GM19328 (cell line): ENCODE measurements at regions not wholly inside any gene's neighbourhood (a gene's known extent, or its start where the extent isn't known, plus 50 kb on each side); places are given as distances from the start of the nearest gene placed in this dataset.

Experiments
- ATAC-seq: cut with Tn5 transposase; IDR thresholded peaks from one replicate; pipeline ENCODE4 v1.9.1; 2021; ENCODE audit warnings: mild to moderate bottlenecking, moderate library complexity; ENCODE audit not compliant: unreplicated experiment

DNA sequence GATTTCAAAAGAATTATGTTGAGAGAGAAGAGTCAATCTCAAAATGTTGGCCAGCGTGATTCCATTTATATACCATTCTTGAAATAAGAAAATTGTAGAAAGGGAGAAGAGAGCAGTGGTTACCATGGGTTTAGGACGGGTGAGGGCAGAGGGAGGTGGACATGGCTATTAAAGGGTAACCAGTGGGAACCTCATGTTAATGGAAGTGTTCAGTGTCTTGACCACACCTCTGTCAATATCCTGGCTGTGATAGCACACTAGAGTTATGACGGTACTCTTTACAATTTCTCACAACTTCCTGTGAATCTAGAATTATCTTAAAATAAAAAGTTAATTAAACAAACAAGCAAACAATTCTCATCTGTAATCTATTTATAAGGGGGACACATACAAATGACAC is 821.2 kb downstream of the VRK1 start:
- ATAC-seq = no peak

DNA sequence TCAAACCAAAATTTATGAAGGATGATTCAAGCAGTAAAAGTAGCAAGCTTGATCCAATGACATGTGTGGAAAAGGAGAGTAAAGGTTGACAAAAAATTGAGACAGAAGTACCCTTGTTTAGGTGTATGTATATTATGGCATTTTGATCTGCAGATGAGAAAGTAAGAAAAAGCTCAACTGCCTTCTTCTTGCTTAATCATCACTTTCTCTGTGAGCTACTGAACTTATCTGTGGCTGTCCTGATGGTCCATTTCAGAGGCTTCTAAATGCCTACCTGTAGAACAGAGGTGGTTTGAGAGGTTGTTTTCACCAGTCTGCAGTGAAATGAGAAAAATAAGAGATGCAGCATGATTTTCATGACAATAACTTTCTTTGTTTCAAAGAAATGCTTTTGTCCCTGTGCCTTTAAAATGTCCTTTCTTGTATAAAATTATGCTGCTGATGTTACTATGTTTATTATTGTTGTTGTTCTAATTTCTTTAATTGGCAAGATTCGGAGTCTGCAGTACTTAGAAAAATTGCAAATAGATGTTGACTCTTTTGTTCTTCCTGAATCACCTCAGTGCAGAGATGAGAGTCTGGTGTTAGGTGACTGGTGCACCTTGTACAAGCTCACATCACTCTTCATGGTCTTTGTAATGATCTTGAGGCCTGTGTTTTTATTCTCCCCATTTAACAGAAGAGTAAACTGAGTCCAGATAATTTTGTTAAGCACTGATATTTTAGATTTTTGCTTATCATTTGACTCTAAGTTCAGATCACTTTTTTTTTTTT is 821.9 kb downstream of the VRK1 start:
- no peak for ATAC-seq

DNA sequence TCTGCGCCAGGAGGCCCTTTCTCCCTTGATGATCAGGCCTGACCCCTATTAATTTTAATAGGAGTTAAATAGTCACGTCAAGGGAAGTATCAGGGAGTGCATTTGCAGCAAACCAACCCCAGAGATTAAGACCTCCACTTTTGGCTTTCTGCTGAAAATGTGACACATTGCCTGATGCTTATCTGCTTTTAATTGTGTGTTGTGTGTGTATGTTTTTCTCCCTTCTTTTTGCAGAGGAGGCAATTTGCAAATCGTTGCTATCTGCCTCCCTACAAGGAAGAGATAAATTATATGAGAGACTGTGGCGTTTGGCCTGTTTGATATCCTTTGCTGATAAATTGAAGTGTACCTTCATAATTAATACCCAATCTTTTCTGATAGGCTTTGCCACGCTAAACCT is 822.9 kb downstream of the VRK1 start:
- ATAC-seq = no peak

DNA sequence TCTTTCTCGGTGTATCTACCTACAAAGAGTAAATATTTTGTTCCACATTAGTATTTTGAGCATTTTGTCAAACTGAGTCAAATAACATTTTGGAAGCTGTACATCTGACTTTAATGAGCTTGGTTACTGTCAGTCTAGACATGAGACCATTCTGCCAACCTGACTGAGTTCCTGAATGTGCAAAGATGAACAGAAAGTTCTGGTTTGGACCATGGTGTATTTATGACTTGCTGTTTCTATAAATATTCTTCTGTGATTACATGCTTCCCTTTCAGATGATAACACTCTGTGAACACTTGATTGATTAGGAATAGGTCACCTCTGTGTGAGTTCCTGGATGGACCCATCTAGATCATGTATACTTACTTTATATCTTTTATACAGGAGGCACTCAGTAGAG is 827.8 kb downstream of the VRK1 start:
- no peak for ATAC-seq

DNA sequence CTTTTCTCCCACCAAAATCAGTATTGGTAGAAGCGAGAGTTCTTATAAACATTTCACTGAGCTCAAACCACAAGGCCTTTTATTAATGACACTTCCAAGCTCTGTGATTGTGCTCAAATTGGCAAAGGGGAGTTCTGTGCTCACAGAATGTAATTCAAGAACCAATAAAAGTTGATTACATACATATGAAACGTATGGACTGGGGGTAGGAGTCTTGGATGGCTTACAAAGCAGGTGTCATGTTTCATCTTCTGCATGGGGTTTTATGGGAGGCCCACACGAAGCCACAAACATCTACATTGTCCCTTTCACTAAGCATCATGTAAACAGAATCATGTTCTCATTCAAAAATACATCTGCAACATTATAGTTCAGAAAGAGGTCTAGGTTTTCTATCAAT is 828.3 kb downstream of the VRK1 start:
- no peak for ATAC-seq

DNA sequence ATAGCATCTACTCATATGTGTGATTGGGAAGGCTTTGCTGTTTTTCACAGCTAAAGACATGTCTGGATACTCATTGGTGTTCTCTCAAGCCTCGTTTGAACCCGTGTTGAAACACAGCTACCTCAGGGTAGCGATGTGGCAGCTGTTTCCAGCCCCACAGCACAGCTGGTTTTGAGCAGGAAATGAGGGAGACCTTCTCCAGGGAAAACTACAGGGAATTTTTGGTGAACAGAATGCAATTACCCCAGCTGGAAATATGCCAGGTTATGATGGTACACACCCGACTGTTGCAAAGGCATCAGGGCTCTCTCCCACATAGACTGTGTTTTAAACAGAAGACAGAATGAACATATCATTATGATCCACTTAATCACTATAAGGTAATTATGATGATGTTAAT is 828.9 kb downstream of the VRK1 start:
- ATAC-seq = no peak

DNA sequence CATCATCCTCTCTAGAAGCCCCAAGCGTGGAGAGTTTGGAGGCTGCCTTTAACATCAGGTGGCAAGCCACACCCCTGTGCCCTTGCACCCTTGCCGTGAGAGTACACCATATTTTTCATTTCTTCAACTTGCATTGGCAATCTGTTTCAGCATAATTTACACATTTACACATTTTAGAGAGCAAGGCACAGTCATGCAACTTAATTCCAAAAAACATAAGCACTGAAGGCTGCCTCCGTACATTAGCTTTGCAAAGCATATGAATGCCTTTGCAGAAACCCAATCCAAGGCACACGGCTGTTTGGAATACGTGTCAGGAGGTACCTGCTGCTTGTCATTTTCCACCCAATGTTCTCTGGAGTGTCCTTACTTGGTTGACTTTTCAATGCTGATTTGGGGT is 833.1 kb downstream of the VRK1 start:
- ATAC-seq = no peak

DNA sequence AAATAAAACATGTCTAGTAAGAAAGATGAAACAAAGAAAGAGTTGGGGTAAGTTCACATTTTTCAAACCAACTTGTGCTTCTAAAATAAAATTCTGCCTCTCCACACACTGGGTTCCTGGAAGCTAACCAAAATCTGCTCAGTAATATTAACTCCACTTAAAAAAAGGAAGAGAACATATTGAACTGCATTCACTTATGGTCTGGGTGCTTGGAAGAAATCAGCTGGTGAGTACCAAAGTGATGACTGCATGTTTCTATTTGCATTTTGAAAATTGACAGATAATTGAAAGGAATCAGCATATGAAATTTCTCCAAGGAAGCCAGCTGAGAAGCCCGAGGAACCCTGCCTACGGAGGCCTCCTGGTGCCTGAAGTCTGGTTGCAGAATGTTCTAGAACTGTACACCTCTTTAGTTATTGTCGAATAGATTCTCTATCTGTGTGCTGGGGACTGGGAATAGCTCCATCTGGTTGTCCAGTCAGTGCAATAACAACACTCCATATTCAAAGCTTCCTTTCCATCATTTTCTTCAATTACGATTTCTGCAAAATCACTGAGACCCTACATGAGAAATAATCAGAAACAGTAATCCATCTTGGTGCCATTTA is 836.1 kb downstream of the VRK1 start:
- no peak for ATAC-seq

DNA sequence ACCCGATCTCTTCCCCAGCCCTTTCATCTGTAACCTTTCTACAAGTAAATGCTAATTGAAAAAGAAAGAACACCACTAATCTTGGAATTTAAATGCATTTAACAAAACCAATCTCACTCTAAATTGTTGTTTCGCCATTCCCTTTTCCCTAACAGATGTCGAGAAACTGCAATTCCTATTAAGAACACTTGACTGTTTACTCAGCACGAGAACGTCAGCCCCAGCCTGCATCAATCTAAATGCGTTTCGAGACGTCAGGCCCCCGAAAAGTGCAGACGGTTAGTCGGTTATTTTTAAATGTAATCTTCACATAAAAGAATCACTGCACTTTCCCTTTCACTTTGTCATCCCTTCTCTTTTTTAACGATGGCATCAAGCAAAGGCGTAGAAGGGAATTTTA is 837.6 kb downstream of the VRK1 start:
- ATAC-seq = no peak

DNA sequence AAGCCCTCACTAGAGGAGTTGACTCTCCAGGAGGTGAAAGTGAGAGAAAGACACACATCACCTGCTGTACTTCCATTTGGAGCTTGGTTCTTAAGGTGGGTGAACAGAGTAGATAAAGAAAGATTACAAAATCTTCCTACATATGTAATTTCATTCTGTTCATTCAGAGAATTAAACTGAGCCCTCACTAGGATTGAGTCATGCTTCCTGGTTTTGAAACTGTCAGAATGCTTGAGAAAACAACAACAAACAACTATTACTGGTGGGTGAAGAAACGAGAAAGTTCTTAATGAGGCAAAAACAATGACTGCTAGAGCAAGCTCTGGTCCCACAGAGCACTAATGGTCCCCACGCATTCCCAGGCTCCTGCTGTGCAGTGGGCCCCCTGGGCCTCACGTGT is 841.7 kb downstream of the VRK1 start:
- no peak for ATAC-seq

DNA sequence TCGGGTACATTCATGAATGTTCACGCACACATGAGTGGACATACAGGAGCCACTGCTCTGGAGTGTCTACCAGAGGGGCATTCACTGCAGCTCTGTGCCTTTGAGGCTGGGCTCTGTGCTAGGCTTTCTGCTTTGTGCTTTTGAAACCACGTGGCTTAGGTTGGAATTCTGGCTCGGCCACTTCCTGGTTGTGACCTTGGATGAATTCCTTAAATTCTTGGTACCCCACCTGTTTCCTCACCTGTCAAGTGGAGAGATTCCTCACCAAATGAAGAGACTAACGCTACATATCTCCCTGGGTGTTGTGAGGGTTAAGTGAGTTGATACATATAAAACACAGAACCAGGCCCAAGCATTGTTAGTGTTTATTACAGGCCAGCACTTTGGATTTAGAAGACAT is 842.8 kb downstream of the VRK1 start:
- ATAC-seq = no peak

DNA sequence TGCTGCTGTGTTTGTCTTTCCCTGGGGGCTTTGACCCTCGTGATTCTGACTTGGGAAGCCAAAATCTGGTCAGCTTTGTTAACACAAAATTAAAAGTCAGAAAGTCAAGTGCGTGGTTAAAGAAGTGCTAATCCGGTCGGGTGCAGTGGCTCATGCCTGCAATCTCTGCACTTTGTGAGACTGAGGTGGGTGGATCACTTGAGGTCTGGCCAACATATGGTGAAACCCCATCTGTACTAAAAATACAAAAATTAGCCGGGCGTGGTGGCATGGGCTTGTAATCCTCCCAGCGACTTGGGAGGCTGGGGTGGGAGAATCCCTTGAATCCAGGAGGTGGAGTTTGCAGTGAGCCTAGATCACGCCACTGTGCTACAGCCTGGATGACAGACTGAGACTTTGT is 844.6 kb downstream of the VRK1 start:
- ATAC-seq = no peak

DNA sequence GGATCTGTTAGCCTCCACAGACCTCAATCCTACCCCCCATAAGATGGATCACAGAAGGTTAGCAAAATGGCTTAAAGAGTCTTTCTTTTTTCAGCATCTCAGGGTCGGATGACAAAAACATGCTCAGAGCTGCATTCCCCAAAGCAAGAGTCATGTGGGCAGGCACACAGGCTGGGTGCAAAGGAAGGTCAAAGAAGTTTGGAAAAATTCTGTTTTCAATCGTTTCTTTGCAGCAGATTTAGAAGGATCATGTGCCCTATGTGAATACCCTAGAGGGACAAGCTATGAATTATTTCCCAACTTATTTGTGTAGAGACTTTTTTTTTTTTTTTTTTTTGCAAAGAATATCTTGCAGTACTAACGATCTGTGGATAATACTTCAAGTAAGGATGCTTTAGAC is 845.4 kb downstream of the VRK1 start:
- ATAC-seq = no peak

DNA sequence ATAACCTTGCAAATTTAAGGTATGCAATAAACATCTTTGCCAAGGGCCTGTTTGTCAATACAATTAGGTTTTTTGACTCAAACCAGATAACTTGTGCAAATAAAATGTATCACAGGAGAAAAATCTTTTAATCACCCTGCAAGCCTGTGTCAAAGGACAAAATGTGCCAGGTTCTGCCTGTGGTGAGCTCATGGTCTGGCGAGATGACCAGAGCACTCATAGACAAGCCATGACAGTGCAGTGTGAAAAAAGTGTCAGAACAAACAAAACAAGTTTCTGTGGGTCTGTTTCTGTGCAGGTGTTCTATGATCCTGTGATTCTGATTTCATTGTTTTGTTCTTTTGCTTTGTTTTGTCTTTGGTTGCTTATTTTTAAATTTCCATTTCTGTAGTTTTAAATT is 847.2 kb downstream of the VRK1 start:
- ATAC-seq = no peak

DNA sequence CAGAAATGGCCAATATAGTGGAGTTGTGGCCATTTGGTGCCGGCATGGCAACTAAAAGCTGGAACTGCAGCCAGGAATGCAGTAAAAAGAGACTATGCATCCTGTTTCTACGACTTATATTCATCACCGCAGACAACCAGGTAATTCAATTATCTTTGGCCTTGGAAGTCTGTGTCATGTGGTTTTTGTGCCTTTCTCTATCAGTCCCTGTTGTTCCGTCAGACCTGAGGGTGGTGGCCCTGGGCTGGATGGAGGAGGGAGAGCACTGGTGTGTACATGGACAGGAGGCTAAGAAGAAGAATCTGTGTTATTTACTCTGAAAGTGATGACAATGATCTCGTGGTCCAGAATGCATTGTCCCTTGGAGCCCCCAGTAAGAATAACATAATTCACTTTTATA is 852.6 kb downstream of the VRK1 start:
- ATAC-seq = no peak

DNA sequence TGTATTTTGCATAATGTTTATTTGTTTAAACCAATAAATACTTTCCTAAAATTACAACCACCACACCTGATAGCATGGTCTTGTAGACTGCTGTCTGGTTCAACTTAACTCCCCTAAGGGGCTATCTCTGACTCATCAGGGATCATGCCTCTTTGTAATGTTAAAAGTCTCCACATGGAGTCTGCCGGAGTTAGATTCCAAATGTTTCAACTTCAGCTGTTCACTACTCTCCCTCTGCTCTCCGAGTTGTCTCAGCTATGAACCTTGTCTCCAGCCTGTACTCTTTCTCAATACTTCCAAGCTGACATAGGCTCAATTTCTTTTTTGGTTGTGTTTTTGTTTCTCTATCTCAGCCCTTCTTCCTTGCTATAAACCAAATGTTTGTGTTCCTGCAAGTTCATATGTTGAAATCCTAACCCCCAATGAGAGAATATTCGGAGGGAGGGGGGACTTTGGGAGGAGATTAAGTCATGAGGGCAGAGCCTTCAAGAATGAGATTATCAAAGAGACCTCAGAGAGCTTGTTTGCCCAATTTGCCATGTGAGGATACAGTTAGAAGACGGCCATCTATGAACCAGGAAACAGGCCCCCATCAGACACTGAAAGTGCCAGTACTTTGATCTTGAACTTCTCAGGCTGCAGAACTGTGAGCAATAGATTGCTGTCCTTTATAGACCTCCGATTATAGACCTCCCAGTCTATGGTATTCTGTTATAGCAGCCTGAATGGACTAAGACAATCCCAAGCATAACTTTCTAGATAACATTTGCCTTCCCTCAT is 858.2 kb downstream of the VRK1 start:
- no peak for ATAC-seq

DNA sequence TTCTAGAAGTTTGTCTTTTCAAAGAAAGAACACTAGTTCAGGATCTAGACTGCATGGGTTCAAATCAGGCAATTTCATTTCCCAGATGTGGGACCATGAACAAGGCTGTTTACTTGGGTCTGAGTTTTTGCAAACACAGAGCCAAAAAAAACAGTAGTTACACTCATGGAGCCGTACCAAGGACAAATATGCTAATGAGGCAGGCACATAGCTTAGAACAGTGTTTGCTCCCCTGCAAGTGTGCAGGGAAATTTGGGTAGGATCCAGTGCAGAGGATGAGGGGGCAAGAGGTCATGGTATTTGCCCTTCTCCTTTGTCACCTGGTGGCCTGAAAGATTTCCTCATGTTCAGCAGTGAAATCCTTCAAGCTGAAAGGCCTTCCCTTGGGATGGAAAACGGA is 860.4 kb downstream of the VRK1 start:
- ATAC-seq = no peak

DNA sequence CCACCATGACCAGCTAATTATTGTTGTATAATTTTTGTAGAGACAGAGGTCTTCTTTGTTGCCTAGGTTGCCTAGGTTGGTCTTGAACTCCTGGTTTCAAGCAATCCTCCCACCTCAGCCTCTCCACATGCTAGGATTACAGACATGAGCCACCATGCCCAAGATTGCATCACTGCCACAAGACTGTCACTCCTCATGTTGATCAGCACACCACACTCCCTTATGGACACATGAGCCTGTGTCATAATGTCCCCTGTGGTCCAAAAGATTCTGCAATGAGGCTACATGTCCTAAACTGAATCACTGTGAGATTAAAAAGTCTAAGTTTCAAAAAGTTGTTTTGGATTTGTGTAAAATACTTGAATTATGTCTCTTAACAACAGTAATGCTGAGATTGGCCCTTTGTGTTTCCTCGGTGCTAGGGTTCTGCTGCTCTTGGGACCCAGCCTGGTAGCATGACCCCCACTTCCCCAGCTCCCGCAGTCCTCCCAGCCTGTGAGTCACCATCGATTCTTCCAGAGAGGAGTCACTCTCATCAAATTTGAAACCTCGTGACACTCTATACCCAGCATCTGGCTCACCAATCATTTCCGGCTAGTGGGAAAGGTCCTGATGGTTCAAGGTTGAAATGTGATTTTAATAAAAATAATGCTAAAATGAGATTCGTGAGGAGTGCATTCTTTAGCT is 890.9 kb downstream of the VRK1 start:
- no peak for ATAC-seq

DNA sequence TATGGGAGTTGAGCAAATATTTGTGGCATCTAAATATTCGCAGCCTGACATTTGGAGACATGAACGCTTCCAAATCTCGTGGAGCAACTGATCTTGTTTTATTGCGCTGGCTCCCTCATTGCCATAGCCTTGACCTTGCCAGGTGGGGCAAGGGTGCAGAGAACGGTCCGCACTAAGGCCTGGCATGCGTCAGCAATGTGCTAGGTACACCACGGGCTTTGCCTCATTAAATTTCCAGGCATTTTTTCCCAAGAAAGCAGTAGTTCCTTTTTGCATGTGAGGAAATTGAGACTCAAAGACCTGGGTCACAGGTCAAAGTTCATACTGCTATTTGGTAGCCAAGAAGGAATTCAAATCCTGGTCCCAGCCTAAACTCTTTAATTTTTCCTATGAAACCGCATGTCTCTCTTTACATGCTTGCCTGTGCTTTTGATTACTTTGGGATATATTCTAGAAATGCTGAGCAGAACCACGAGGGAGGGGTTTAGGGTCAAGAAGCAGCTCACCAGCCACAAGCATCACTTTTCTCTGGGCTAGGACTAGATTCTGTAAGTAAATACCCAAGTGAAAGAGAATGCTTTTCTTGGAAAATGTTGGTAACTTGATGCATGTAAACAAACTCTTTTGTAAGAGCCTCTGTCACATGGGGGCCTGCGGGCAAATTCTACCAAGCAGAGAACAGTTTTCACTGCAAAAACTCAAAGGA is 891.6 kb downstream of the VRK1 start:
- no peak for ATAC-seq

DNA sequence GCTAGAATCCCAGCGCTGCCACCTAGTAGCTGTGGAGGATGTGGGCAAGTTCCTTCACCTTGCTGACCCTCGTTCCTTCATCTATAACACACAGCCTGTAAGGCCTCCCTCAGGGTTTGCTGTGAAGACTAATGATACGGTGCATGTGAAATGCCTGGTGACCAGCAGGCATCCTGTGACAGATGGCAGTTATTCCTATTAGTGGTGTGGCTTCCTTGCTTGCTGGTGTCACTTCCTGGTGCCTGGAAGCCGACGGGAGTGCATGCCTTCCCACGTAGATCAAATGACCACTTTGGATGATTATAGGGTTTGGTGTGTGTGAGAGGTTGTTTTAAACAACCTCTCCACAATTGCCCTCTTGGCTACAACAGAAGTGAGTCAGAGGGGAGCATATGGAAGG is 894.9 kb downstream of the VRK1 start:
- no peak for ATAC-seq

DNA sequence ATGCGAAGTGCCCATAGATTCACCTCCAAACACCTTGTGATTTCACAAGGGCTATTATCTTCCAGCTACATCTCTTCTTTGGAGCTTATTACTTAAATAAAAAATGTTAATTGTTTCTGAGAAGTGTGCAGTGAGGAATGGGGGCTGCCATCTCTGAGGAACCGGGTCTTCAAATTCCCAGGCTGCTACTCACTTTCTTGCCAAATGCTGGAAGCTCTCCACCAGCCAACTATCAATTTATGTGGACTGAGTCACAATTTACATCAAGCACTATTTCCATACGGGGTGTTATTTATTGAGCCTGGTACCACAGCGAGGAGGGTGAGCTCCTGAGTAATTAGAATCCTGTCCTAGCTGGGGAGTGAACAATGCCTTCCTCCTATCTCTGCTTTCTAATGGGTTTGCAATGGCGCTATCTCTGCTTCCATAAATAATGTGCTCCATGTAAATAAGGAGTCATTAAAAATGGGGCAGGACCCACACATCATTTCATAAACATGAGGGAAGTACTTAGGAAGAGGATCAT is 898.3 kb downstream of the VRK1 start:
- no peak for ATAC-seq
